Superior temporal gyrus (tissue), 1 donor: ENCODE measurements at regions not wholly inside any gene's neighbourhood (a gene's known extent, or its start where the extent isn't known, plus 50 kb on each side); places are given as distances from the start of the nearest gene placed in this dataset.
"Not testable (repeated sequence)": the region's sequence is repeated elsewhere in the genome, so short reads cannot be mapped to it uniquely, and the experiment has no call there.

Experiments used
- DNase-seq: peaks from one replicate; pipeline ENCODE4 v3.0.0-alpha.2; 2016; ENCODE audit errors: extremely low spot score

- no peak for DNase-seq
Measured at GRCh38 chr22:46026899-46027210, 49.9 kb upstream of the WNT7B start.

GRCh38 chr22:46027211-46028105, 50.5 kb upstream of the WNT7B start:
- peak; percentile 81 for DNase-seq

- DNase-seq, result no peak
Measured at GRCh38 chr22:46028106-46028991, 51.4 kb upstream of the WNT7B start.

GRCh38 chr22:46029036-46029435, 52.1 kb upstream of the WNT7B start:
- no peak for DNase-seq

- DNase-seq, result no peak
Measured at GRCh38 chr22:46029574-46030200, 52.7 kb upstream of the WNT7B start.

- no peak for DNase-seq
Measured at GRCh38 chr22:46030231-46030880, 53.4 kb upstream of the WNT7B start.

- DNase-seq, result no peak
Measured at GRCh38 chr22:46031066-46031465, 54.1 kb upstream of the WNT7B start.

- no peak for DNase-seq
Measured at GRCh38 chr22:46031557-46031956, 54.6 kb upstream of the WNT7B start.

- DNase-seq, result no peak
Measured at GRCh38 chr22:46031965-46032851, 55.2 kb upstream of the WNT7B start.

- no peak for DNase-seq
Measured at GRCh38 chr22:46033256-46034200, 56.6 kb upstream of the WNT7B start.

GRCh38 chr22:46034480-46034879, 57.5 kb upstream of the WNT7B start:
- DNase-seq, result not testable (repeated sequence)

- no peak for DNase-seq
Measured at GRCh38 chr22:46035380-46035741, 58.4 kb upstream of the WNT7B start.

GRCh38 chr22:46035742-46036557, 59.0 kb upstream of the WNT7B start:
- peak; percentile 98 for DNase-seq

- DNase-seq, result no peak
Measured at GRCh38 chr22:46036558-46037408, 59.8 kb upstream of the WNT7B start.

- no peak for DNase-seq
Measured at GRCh38 chr22:46038174-46038487, 61.2 kb upstream of the WNT7B start.

- peak; percentile 9 for DNase-seq
Measured at GRCh38 chr22:46038516-46039430, 61.8 kb upstream of the WNT7B start.

- peak; percentile 13 for DNase-seq
Measured at GRCh38 chr22:46039535-46039934, 62.6 kb upstream of the WNT7B start.
